GM21367 (cell line): ENCODE measurements at regions not wholly inside any gene's neighbourhood (a gene's known extent, or its start where the extent isn't known, plus 50 kb on each side); places are given as distances from the start of the nearest gene placed in this dataset.
"Not testable (repeated sequence)": the region's sequence is repeated elsewhere in the genome, so short reads cannot be mapped to it uniquely, and the experiment has no call there.

Experiments used
- ATAC-seq: cut with Tn5 transposase; IDR thresholded peaks from one replicate; pipeline ENCODE4 v1.9.1; 2021; ENCODE audit not compliant: unreplicated experiment

DNA sequence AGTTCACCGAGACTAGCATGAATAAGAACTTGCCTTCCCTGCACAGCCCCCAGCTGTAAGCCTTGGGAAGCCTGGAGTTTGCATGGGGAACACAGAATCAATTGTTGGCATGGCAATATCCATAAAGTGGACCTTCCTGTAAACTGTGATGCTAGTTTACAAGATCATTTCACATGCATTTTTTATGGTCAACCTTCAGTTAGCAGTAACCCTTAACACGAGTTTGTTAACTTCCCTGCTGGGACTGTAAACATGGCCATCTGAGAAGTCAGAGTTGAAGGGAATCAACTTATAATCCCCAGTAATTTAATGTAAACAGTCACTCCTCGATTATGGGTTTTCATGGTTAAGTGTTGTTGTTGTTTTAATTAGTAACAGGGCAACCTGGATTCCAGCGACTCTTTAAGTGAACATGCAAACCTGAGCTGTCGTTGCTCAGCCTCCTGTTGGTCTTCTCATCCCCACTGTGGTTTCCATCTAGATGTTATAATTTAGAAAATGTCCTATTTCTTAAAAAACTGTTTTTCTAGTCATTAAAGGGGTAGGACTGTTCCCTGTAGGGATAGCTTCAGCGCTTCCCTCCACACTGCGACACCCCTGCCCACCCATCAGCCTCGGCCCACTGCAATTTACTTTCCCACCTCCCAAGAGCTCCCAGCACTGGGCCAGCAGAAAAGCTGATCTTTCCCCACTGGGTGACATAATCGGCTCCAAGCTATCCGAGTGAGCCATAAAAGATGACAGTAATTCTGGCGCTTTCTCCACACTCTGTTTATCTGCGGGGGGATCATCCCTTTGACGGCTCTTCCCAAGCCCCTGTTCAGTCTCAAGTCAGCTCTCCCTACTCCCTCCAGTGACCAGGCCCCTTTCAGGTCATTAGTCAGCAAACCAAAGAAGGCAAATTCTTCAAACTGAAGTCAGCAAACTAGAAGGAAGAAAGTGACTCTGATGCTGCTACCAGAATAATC is 107.6 kb upstream of the IPO9 start:
- ATAC-seq: no peak

GRCh38 chr1:201724039-201724765 is 104.8 kb upstream of the IPO9 start:
- no peak for ATAC-seq

DNA sequence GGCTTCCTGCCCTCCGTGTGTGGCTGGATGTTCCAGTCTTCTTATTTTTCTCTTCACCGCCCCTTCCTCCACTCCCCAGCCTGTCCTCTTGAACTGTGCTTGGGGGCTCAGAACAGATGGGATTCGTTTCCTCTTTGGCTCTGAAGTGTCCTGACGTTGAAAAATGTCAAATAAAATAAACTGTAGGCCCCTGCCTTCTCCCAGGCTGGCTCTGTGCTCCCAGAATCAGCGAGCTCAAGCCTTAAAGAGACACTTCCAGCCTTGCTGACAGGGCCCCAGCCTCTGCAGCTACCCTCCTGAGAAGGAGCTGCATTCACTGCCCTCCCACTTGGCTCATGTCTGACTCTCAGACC is 104.2 kb upstream of the IPO9 start:
- no peak for ATAC-seq

GRCh38 chr1:201726700-201727099 is 102.3 kb upstream of the IPO9 start:
- no peak for ATAC-seq

DNA sequence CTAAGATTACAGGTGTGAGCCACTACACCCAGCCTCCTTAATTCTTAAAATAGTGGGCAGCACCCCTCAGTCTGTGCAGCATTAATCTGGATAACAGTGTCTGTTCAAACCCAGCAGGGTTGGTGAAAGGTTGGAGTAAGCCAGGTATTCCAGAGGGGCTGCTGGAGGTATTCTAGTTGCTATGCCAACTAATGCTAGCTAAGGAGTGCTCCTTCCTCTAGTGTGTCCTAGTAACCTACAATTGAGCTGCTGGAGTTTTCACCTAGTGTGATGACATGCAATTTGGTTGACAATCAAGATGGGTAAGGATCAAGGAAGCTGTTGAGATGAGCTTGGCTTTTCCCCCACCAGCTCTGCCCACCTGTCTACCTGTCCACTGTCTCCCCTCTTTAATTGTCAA is 100.2 kb upstream of the IPO9 start:
- no peak for ATAC-seq

DNA sequence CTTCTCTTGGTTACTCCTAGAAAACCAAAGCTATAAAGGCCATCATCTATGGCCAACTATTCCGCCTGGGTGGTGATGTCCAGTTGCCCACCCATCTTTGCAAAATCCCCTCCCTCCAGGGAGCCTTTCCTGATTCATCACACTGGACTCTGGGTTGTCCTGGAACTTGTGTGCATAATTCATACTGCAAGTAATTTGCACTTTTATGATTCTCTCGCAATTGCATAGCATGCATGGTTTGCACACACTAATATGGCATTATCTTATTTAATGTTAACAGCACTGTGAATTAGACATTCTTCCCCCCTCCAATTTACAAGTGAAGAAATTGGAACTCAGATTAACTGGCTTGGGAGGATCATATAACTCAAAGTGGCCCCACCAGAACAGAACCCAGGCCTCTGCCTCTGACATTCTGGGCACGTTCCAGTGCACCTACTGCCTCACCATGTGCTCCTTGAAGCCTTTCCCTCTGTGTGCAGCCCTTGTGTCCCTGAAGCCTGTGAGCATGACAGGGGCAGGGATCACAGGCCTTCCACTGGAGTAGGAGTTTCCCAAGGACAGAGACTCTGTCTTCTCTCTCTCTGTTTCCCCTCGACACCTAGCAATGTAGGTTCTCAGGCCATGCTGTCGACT is 98.9 kb upstream of the IPO9 start:
- no peak for ATAC-seq

DNA sequence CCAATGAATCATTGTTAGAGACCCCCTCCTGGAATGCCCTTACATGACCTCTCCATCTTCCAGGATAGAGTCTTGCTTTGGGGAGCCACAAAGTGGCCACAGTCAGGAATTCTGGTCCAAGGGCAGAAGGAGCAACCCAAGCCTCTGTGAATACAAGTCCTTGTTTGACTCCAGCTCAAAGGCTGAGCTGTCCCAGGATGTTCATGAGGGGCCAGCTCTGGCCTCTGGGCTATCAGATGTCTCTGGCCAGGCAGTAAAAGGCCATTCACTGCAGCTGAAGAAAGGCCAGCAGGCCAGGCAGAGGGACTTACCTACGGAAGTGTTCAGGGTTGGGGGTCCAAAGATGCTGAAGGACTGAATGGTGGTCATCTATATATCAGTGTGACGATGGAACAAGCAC is 98.3 kb upstream of the IPO9 start:
- ATAC-seq: no peak

- ATAC-seq: no peak
Measured at GRCh38 chr1:201731142-201731541, 97.8 kb upstream of the IPO9 start.

DNA sequence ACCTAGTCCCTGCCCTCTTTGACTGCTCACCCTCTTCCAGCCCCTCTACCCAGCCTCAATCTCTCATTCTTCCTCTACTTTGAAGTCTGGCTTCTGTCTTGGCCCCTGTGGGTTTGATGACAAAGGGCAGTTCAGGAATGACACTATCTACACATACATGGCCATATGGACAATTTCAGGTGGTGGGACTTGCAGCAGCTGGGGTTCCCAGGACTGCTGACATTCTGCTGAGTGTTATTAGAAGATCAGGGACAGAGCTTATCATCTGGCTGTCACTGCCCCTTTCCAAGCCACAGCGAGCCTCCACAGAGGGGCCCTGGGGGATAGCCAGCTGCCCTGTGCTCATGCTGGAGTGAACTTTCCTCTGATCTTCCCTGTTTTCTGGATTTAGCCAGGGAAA is 97.4 kb upstream of the IPO9 start:
- ATAC-seq: no peak

GRCh38 chr1:201732351-201732750 is 96.6 kb upstream of the IPO9 start:
- ATAC-seq: no peak

- not testable (repeated sequence) for ATAC-seq
Measured at GRCh38 chr1:201734221-201734620, 94.7 kb upstream of the IPO9 start.

- ATAC-seq: no peak
Measured at GRCh38 chr1:201734786-201735185, 94.2 kb upstream of the IPO9 start.

GRCh38 chr1:201736707-201737320 is 92.1 kb upstream of the IPO9 start:
- no peak for ATAC-seq

GRCh38 chr1:201737352-201738060 is 91.5 kb upstream of the IPO9 start:
- ATAC-seq: no peak

DNA sequence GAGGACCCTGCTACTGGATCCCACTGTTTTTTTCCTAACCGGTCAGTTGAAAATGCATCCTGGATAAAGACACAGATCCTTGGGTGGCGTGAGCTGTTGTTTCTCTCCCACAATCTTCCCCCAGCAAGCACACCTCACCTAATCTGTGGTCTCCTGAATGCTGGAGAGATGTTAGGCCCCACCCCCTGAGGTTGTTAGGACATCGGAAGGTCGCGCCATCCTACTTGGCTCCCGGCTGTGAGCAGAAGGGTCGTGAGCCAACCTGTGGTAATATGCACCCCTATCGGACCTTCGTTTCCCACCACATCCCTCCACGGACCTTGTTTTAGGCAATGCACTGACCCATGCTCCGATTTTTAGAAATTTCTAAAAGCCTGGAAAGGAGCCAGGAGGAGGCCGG is 89.9 kb upstream of the IPO9 start:
- ATAC-seq: no peak

GRCh38 chr1:201739492-201740085 is 89.4 kb upstream of the IPO9 start:
- no peak for ATAC-seq

- ATAC-seq: no peak
Measured at GRCh38 chr1:201740086-201740541, 88.8 kb upstream of the IPO9 start.

- ATAC-seq: no peak
Measured at GRCh38 chr1:201740670-201741111, 88.3 kb upstream of the IPO9 start.

DNA sequence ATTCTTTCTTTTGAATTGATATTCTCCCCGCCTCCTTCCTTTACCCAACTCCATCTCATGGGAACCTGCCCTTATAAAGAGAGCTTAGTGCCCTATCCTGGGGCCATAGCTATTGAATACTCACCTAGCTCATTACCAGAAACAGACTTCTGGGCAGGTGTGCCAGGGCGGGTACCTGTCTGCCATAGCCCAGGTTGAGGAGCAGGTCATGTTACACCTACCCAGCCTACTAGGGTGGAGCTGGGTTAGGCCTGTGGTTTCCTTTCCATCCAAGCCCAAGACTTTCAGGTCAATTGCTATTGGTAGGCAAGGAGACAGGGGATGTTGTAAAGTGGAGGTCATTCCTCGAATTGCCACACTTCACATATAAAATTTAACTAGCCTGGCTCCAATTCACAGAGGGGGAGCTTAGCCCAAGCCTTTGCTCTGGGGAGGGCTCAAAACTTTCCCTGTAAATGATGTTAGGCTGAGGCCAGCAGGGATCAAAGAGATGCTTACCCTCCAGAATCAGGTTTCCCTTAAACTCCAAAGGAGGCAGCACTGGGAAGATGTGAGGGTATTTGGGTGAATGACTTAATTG is 87.1 kb upstream of the IPO9 start:
- no peak for ATAC-seq

DNA sequence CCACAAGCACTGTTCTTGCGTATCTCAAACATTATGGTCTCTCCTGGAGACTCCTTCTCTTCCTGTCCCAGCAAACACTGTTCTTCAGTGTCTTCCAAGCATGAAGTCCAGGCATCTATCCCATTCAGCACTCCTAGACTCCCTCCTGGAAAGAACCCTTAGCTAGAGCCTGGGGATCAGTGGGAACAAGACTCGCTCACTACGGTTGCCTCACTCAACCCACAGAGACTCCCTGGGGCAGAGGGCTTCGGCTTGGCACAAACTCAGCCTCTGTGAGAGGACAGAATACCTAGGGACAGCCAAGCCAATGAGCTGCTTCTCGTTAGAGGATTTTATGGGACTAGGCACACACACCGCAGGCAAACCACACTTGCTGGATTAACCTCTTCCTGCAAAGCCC is 86.5 kb upstream of the IPO9 start:
- ATAC-seq: no peak
